ENCODE measurements at regions not wholly inside any gene's neighbourhood (a gene's known extent, or its start where the extent isn't known, plus 50 kb on each side); places are given as distances from the start of the nearest gene placed in this dataset.
"Not testable (repeated sequence)": the region's sequence is repeated elsewhere in the genome, so short reads cannot be mapped to it uniquely, and the experiment has no call there.

DNA sequence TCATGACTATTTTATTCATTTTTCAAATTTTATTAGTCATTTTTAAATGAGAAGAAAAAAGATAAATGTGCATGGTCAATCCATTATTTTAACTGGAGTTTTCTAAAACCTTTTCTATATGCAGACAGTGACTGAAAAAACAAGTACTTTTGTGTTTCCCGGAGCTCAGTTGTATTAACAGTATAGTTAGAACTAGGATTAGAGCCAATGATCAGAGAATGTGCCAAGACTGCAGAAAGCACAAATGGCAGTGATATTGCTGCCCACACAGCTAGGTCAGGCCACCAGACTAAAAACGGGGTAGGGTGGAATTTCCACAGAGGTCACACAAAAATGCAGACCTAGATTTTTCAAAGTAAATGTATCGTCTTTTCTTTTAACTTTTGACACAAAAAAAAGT lies 163.1 kb upstream of the GRIK3 start:
- 69% methylated on average over 3 of the region's 3 CpGs for WGBS, 2 donors
- TF ChIP-seq, protein P1, sequence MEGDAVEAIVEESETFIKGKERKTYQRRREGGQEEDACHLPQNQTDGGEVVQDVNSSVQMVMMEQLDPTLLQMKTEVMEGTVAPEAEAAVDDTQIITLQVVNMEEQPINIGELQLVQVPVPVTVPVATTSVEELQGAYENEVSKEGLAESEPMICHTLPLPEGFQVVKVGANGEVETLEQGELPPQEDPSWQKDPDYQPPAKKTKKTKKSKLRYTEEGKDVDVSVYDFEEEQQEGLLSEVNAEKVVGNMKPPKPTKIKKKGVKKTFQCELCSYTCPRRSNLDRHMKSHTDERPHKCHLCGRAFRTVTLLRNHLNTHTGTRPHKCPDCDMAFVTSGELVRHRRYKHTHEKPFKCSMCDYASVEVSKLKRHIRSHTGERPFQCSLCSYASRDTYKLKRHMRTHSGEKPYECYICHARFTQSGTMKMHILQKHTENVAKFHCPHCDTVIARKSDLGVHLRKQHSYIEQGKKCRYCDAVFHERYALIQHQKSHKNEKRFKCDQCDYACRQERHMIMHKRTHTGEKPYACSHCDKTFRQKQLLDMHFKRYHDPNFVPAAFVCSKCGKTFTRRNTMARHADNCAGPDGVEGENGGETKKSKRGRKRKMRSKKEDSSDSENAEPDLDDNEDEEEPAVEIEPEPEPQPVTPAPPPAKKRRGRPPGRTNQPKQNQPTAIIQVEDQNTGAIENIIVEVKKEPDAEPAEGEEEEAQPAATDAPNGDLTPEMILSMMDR (IDR thresholded peaks at IDR 0.05; ENCODE audit: control extremely low read depth, extremely low read depth): no peak
- H3K4me1 ChIP-seq (ENCODE audit: control insufficient read depth in 5 of 5, insufficient read depth in 5 of 5, low read length in 5 of 5): no peaks in the 10 kb centered on the region
- peaks cover 0 to 7% (median under 1%) of the 10 kb centered on the region in 4 donors for H3K9me3 ChIP-seq (ENCODE audit: control insufficient read depth in 4 of 4, insufficient read depth in 3 of 4, low read length in 3 of 4)
- H3K9ac ChIP-seq (ENCODE audit: insufficient read depth in 1 of 2, low read length in 2 of 2): no peak overlapping the region
- ATAC-seq (ENCODE audit: insufficient read depth, low FRiP score): no peak
- no peak overlapping the region for H3K4me3 ChIP-seq
- no peak overlapping the region for H3K27ac ChIP-seq (ENCODE audit: low read depth in 1 of 2, low read length in 1 of 2)
- peak in 1 of 3 donors; percentile 40 for DNase-seq
- H3K27me3 ChIP-seq (ENCODE audit: control insufficient read depth in 3 of 3, insufficient read depth in 3 of 3, low read length in 2 of 3): peaks cover 0 to 2% (median 0%) of the 10 kb centered on the region in 3 donors
- no peaks in the 10 kb centered on the region for H3K36me3 ChIP-seq (ENCODE audit: control insufficient read depth in 4 of 4, insufficient read depth in 4 of 4, low read length in 4 of 4)

DNA sequence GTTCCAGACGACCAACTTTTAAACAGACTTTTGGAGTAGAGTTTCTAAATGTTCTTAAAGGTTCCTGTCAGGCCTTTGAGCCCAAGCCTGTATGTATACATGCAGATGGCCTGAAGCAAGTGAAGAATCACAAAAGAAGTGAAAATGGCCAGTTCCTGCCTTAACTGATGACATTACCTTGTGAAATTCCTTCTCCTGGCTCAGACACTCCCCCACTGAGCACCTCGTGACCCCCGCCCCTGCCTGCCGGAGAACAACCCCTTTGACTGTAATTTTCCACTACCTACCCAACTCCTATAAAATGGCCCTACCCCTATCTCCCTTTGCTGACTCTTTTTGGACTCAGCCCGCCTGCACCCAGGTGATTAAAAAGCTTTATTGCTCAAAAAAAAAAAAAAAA lies 180.0 kb upstream of the GRIK3 start:
- not testable (repeated sequence) for H3K9ac ChIP-seq (ENCODE audit: insufficient read depth in 1 of 2, low read length in 2 of 2); DNase-seq; H3K27ac ChIP-seq (ENCODE audit: low read depth in 1 of 2, low read length in 1 of 2); ATAC-seq (ENCODE audit: insufficient read depth, low FRiP score); H3K27me3 ChIP-seq (ENCODE audit: control insufficient read depth in 3 of 3, insufficient read depth in 3 of 3, low read length in 2 of 3); H3K9me3 ChIP-seq (ENCODE audit: control insufficient read depth in 4 of 4, insufficient read depth in 3 of 4, low read length in 3 of 4); H3K36me3 ChIP-seq (ENCODE audit: control insufficient read depth in 4 of 4, insufficient read depth in 4 of 4, low read length in 4 of 4); H3K4me3 ChIP-seq; H3K4me1 ChIP-seq (ENCODE audit: control insufficient read depth in 5 of 5, insufficient read depth in 5 of 5, low read length in 5 of 5)
- 44 to 46% methylated on average over 5 of the region's 5 CpGs for WGBS, 2 donors

DNA sequence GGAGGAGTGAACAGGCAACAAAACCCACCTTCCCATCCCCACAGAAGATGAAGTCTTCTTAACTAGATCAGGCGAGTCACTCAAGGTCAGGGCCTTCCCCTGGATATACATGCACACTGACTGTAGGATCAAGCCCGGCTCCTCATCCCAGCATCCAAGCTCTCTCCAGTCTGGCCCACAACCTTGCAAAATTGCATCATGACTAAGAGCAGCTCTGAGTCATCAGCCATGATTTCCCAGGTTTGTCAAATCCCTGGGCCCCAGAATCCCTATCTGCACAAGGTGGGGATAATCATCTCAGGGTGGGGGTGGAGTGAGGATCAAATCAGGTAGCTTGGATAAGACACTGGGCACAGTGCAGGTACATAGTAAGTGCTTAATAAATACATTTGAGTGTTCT lies 199.3 kb upstream of the GRIK3 start:
- TF ChIP-seq, protein P1 (IDR thresholded peaks at IDR 0.05; ENCODE audit: control extremely low read depth, extremely low read depth): no peak
- Histone ChIP-seq H3K4me3 (no peak overlapping the region), H3K27ac (ENCODE audit: low read depth in 1 of 2, low read length in 1 of 2) (no peak overlapping the region), H3K36me3 (ENCODE audit: control insufficient read depth in 4 of 4, insufficient read depth in 4 of 4, low read length in 4 of 4) (no peaks in the 10 kb centered on the region), H3K27me3 (ENCODE audit: control insufficient read depth in 3 of 3, insufficient read depth in 3 of 3, low read length in 2 of 3) (peaks cover 0 to 5% (median 0%) of the 10 kb centered on the region in 3 donors), H3K9me3 (ENCODE audit: control insufficient read depth in 4 of 4, insufficient read depth in 3 of 4, low read length in 3 of 4) (peaks cover 0 to 14% (median 0%) of the 10 kb centered on the region in 4 donors), H3K4me1 (ENCODE audit: control insufficient read depth in 5 of 5, insufficient read depth in 5 of 5, low read length in 5 of 5) (no peaks in the 10 kb centered on the region), H3K9ac (ENCODE audit: insufficient read depth in 1 of 2, low read length in 2 of 2) (no peak overlapping the region)
- no peak for ATAC-seq (ENCODE audit: insufficient read depth, low FRiP score)
- WGBS, 2 donors: 89 to 98% methylated on average over 2 of the region's 2 CpGs
- no peak for DNase-seq

DNA sequence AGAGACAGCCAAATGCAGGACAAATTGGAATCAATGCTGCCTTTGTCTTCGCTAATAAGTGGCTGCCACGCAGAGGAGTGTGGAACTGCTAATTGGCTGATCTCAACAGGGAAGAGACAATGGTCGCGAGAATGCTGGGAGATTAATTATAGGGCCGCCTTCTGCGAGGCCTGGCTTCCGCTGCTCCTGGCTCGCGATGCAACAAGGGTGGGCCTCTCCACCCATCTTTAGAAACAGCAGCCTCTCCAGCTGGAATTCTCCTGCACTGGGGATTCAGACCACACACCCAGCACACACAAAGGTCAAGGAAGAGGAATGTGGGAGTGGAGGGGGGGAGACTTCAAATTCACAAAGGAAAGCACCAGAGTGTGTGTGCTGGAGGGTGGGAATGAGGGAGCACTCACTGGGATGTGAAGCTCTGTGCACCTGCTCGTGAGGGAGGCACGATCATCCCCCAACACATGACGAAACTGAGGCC lies 200.7 kb upstream of the GRIK3 start:
- ATAC-seq (ENCODE audit: insufficient read depth, low FRiP score) (no peak), DNase-seq (no peak)
- WGBS, 2 donors: 23 to 24% methylated on average over 12 of the region's 12 CpGs

More for the DNA sequence above, 200.7 kb upstream of the GRIK3 start:
- H3K27me3 ChIP-seq (ENCODE audit: control insufficient read depth in 3 of 3, insufficient read depth in 3 of 3, low read length in 2 of 3): peaks cover 0 to 5% (median 0%) of the 10 kb centered on the region in 3 donors
- H3K4me1 ChIP-seq (ENCODE audit: control insufficient read depth in 5 of 5, insufficient read depth in 5 of 5, low read length in 5 of 5): no peaks in the 10 kb centered on the region
- TF ChIP-seq, protein P1 (IDR thresholded peaks at IDR 0.05; ENCODE audit: control extremely low read depth, extremely low read depth): no peak
- no peak overlapping the region for H3K9ac ChIP-seq (ENCODE audit: insufficient read depth in 1 of 2, low read length in 2 of 2)
- no peak overlapping the region for H3K4me3 ChIP-seq
- peaks cover 0 to 14% (median 0%) of the 10 kb centered on the region in 4 donors for H3K9me3 ChIP-seq (ENCODE audit: control insufficient read depth in 4 of 4, insufficient read depth in 3 of 4, low read length in 3 of 4)
- H3K27ac ChIP-seq (ENCODE audit: low read depth in 1 of 2, low read length in 1 of 2): no peak overlapping the region
- H3K36me3 ChIP-seq (ENCODE audit: control insufficient read depth in 4 of 4, insufficient read depth in 4 of 4, low read length in 4 of 4): no peaks in the 10 kb centered on the region

Measured in lung (tissue), 11 donors.